Upper lobe of right lung (tissue), 1 donor: ENCODE measurements at regions not wholly inside any gene's neighbourhood (a gene's known extent, or its start where the extent isn't known, plus 50 kb on each side); places are given as distances from the start of the nearest gene placed in this dataset.

Source experiments
- ATAC-seq: fragments of 200-7000 bp; cut with Tn5 transposase; one replicate; pipeline ENCODE4 v1.9.1; 2020; ENCODE audit warnings: mild to moderate bottlenecking, moderate library complexity
- DNase-seq: peaks from one replicate; pipeline ENCODE4 v3.0.0-alpha.2; 2020
- H3K27ac ChIP-seq: fragments of 200-600 bp; one replicate; pipeline ENCODE4 v1.8.0; 2022
- H3K27me3 ChIP-seq: fragments of 200-600 bp; one replicate; pipeline ENCODE4 v1.8.0; 2022; ENCODE audit warnings: mild to moderate bottlenecking
- H3K36me3 ChIP-seq: fragments of 200-600 bp; one replicate; pipeline ENCODE4 v1.8.0; 2022
- H3K4me1 ChIP-seq: fragments of 200-600 bp; one replicate; pipeline ENCODE4 v1.8.0; 2022
- H3K4me3 ChIP-seq: fragments of 200-600 bp; one replicate; pipeline ENCODE4 v1.8.0; 2022; ENCODE audit warnings: mild to moderate bottlenecking
- H3K9me3 ChIP-seq: fragments of 200-600 bp; one replicate; pipeline ENCODE4 v1.8.0; 2022
- intact Hi-C: fragments of 100-400 bp; cut with DNase I; formaldehyde crosslinking; loops from one replicate; pipeline ENCODE4 v1.11.0; 2022
- TF ChIP-seq, protein P1 (sequence below): fragments of 200-600 bp; IDR thresholded peaks from one replicate; pipeline ENCODE4 v1.8.0; 2022; ENCODE audit warnings: antibody characterized with exemption
- donor health status: DM: no; HTN: yes; CAD: no; lungs with severe emphysema.

GRCh38 chr18:65146482-65147021, 604.3 kb upstream of the CDH7 start:
- Histone ChIP-seq H3K4me1 (no peaks in the 10 kb centered on the region), H3K36me3 (no peaks in the 10 kb centered on the region), H3K27ac (no peak overlapping the region), H3K27me3 (no peaks in the 10 kb centered on the region), H3K9me3 (no peaks in the 10 kb centered on the region), H3K4me3 (no peak overlapping the region)
- intact Hi-C loops = no loop called here
- TF ChIP-seq, protein P1, sequence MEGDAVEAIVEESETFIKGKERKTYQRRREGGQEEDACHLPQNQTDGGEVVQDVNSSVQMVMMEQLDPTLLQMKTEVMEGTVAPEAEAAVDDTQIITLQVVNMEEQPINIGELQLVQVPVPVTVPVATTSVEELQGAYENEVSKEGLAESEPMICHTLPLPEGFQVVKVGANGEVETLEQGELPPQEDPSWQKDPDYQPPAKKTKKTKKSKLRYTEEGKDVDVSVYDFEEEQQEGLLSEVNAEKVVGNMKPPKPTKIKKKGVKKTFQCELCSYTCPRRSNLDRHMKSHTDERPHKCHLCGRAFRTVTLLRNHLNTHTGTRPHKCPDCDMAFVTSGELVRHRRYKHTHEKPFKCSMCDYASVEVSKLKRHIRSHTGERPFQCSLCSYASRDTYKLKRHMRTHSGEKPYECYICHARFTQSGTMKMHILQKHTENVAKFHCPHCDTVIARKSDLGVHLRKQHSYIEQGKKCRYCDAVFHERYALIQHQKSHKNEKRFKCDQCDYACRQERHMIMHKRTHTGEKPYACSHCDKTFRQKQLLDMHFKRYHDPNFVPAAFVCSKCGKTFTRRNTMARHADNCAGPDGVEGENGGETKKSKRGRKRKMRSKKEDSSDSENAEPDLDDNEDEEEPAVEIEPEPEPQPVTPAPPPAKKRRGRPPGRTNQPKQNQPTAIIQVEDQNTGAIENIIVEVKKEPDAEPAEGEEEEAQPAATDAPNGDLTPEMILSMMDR = no peak
- ATAC-seq = no peak
- no peak for DNase-seq

GRCh38 chr18:65145312-65145711, 605.5 kb upstream of the CDH7 start:
- no peaks in the 10 kb centered on the region for H3K27me3 ChIP-seq
- no peak overlapping the region for H3K4me3 ChIP-seq
- H3K4me1 ChIP-seq = no peaks in the 10 kb centered on the region
- H3K36me3 ChIP-seq = no peaks in the 10 kb centered on the region
- ATAC-seq = no peak
- H3K9me3 ChIP-seq = no peaks in the 10 kb centered on the region
- no peak overlapping the region for H3K27ac ChIP-seq
- no peak for DNase-seq
- intact Hi-C loops = no loop called here
- TF ChIP-seq, protein P1 = no peak

- intact Hi-C loops = no loop called here
- ATAC-seq = no peak
Measured at GRCh38 chr18:65133610-65134009, 617.2 kb upstream of the CDH7 start.

GRCh38 chr18:65124633-65125032, 626.2 kb upstream of the CDH7 start:
- Histone ChIP-seq H3K4me3 (peak overlapping the region; percentile 22), H3K4me1 (no peaks in the 10 kb centered on the region), H3K27ac (no peak overlapping the region), H3K36me3 (no peaks in the 10 kb centered on the region), H3K27me3 (no peaks in the 10 kb centered on the region), H3K9me3 (peaks cover 9% of the 10 kb centered on the region)
- DNase-seq (no peak), ATAC-seq (no peak)
- intact Hi-C loops = no loop called here
- TF ChIP-seq, protein P1 = no peak

More at GRCh38 chr18:65133610-65134009, 617.2 kb upstream of the CDH7 start:
- Histone ChIP-seq H3K27ac (no peak overlapping the region), H3K9me3 (no peaks in the 10 kb centered on the region), H3K4me3 (no peak overlapping the region), H3K36me3 (no peaks in the 10 kb centered on the region), H3K4me1 (no peaks in the 10 kb centered on the region), H3K27me3 (no peaks in the 10 kb centered on the region)
- DNase-seq = no peak
- TF ChIP-seq, protein P1 = no peak

- intact Hi-C loops = no loop called here
- Histone ChIP-seq H3K4me3 (no peak overlapping the region), H3K27me3 (no peaks in the 10 kb centered on the region), H3K36me3 (no peaks in the 10 kb centered on the region), H3K4me1 (no peaks in the 10 kb centered on the region), H3K9me3 (no peaks in the 10 kb centered on the region), H3K27ac (no peak overlapping the region)
- no peak for DNase-seq
- TF ChIP-seq, protein P1 = no peak
- no peak for ATAC-seq
Measured at GRCh38 chr18:65103864-65104263, 646.9 kb upstream of the CDH7 start.

DNA sequence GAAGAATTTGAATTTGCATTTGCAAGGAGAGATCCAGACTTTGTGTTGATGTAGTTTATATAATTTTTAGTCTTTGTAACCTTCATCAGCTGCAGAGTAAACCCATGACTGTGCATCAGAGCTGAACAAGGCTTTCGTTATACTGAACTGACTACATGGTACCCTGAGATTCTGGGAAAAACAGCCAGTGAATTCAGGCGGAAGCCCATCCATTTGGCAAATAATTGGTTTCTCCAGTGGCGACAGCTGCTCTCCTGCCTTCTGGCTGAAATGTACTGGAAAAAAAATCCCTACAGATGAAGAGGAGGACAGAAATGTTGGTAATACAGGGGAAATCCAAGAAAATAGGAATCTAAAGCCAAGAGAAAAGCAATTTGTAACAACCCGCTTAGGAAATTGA, 657.5 kb upstream of the CDH7 start:
- no peaks in the 10 kb centered on the region for H3K4me1 ChIP-seq
- no peak for ATAC-seq
- H3K9me3 ChIP-seq = no peaks in the 10 kb centered on the region
- H3K36me3 ChIP-seq = no peaks in the 10 kb centered on the region
- no peak overlapping the region for H3K4me3 ChIP-seq
- no peak for DNase-seq
- H3K27ac ChIP-seq = no peak overlapping the region
- no peaks in the 10 kb centered on the region for H3K27me3 ChIP-seq
- TF ChIP-seq, protein P1 = no peak
- intact Hi-C loops = no loop called here
